HG03575 (cell line): ENCODE measurements at regions not wholly inside any gene's neighbourhood (a gene's known extent, or its start where the extent isn't known, plus 50 kb on each side); places are given as distances from the start of the nearest gene placed in this dataset.

Experiments used
- ATAC-seq: cut with Tn5 transposase; IDR thresholded peaks from one replicate; pipeline ENCODE4 v1.9.1; 2021; ENCODE audit not compliant: unreplicated experiment, insufficient number of reproducible peaks, low FRiP score; ENCODE audit errors: extremely low read depth

DNA sequence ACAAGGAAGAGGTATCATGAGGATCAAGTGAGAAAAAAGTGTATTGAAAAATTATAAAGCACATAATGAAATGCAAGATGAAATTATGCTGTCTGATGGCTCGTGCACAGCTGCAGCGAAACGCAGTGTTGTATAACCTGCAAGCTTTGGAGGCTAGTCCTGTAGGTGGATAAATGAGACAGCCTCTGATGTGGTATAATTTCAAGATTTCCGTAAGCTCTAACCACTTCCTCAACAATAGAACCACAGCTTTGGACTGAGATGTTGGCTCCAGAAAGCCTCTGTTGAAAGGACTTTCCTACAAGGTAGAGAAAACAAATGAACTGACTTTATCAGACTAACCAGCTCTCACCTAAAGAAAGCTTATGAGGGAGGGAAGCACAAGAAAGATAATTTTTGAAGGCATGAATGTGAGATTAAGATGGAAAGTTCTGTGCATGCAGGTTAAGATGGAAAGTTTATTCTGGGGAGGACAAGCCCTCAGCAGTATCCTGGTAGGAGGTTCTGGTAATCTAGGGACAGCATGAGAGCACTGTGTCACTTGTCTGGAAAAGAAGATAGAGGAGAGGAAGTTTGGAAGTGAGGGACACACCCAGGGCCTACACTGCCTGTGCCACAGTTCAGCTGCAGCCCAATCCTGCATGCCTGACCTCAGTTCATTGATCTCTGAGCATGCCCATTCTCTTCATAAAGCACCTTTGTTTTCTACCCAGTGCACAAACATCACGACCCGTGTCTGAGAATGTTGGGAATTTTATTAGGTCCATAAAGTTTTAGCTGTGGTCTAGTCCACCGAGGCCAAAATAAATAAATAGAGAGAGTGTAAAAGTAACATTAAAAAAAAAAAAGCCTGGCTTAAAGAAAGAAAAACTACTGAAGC lies 161.5 kb upstream of the SFRP2 start:
- ATAC-seq: peak; percentile 61

DNA sequence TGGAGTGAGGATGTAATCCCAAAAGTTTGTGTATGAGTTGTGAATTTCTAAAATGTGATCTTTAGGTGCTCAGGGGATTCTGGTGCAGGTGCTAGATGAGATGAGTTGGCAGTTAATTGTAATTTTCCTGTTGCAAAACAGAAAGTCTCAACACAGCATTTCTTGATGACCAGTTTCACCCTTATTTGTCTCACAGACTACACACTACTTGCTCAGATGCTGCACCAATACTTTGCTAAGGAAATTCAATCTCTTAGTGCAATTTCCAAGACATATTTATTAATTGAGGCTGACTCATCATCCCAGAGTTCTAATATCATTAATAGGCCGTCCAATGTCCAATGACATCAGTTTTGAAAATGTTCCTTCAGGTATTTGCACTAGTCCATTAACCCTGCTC lies 159.2 kb upstream of the SFRP2 start:
- ATAC-seq: no peak

DNA sequence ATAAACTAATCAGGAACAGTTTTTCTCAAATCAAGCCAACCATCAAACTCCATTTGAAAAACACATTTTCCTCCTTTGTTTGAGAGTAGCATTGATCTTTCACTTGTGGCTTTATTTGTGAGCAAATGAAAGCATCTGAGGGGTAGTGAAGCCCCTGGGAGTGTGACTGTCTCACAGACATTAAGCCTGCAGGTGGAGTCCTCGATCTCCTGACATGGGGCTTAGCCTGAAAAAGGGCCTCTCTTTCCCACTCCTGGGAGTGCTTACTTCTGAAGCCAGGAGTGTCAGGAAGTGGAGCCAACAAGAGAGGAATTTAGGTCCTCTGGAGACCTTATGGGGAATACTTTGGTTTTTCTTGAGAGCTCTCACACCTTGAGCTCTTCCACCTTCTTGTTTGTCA lies 158.2 kb upstream of the SFRP2 start:
- ATAC-seq: no peak

DNA sequence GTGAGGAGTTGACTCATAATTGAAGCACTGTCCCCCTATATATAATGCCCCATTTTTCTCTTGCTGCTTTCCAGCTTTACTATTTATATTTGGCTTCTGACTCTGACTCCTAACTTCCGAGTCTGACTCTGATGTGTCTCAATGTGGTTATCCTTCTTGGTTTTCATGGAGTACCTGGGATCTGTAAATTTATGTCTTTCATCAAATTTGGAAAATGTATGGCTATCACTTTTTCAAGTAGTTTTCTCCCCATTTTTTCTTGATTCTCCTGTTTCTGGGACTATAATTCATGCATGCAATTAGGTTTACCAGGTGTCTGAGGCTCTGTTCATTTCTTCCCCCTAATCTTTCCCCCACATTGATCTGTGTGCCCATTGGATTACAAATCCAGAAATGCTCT lies 156.8 kb upstream of the SFRP2 start:
- ATAC-seq: no peak

DNA sequence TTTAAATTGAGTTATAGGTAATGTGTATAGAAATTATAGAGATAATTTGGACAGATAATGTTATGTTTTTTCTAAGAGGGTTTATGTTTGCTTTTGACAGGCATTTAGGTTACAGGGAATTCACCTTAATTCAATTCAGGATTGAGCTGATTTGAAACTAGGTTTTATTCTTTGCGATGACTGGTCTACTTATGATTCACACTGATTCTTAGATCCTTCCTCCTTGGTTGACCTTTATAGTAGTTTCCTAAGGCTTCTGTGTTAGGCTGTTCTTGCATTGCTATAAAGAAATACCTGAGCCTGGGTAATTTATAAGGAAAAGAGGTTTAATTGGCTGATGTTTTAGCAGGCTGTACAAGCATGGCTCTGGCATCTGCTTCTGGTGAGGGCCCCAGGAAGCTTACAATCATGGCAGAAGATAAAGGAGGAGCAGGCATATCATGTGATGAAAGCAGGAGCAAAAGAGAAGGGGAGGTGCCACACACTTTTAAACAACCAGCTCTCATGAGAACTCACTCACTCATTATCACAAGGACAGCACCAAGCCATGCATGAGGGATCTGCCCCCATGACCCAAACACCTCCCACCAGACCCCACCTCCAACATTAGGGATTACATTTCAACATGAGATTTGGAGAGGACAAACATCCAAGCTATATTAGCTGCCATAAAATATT lies 155.0 kb upstream of the SFRP2 start:
- no peak for ATAC-seq

DNA sequence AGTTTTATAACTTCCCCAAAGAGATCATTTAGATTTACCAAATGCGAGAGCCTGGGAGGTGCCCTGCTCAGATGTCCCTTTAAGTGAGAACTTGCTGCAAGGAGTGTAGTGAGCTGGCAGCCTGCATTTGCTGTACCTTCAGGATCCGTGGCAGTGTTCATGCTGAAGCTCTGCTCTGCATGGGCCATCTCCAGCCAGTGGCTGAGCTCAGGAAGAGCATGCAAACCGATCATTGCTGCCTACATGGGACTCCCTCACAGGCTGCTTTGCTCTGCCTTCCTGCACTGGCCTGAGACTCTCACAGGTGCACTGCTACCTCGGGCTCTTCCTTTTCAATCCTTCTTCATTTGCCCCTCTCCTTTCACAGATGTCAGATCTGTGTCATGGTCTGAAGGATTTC lies 152.0 kb upstream of the SFRP2 start:
- no peak for ATAC-seq

DNA sequence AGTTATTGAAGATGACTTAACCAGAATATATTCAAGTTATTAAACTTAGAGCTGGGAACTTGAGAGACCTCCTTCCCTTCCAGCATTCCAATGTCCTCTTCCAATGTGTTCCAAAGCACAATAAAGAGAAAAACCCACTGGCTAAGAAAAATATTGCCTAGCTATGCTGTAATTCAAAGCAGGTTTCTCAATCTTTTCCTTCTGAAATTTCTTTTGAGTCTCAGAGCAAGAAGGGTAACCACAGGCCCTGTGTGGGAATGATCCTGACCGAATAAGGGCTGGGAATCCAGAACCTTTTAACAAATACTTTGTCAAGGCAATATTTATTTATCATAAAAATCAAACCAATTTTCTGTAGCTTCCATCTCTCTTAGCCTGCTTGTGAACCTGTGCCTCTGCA lies 150.7 kb upstream of the SFRP2 start:
- no peak for ATAC-seq

DNA sequence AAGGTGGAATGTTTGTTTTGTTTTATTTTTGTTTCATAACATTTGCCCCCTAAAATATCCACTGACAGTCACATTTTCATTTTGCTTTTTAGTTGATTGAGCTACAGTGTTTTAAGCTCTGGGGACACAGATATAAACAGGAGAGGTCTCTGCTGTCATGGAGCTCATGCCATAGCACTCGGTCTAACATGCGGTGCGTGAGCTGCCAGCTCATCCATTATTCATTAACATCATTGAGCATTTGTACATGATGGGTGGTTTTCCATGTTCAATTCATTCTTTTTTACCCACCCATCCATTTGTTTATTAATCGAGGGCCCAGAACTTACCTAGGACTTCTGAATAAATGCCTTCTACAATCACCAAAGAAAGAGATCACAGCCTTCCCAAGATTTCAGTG lies 150.1 kb upstream of the SFRP2 start:
- no peak for ATAC-seq

DNA sequence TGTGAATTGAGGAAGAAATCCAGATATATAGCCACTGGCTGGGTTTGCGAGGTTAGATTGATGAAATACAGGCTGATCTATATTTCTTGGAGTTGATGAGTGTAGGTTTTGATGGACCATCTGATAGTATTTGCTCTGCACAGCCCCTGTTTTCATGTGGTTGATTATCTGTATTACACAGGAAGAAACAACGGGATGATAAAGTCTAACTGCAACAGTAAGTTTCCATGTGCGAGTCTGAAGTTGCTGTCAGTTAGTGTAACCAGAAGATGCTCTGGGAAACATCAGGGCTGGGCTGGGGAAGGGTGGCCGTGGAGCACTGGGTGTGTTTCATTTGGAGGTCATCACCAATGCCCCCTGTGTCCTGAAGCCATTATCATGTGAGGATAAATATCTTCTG lies 148.4 kb upstream of the SFRP2 start:
- ATAC-seq: no peak

DNA sequence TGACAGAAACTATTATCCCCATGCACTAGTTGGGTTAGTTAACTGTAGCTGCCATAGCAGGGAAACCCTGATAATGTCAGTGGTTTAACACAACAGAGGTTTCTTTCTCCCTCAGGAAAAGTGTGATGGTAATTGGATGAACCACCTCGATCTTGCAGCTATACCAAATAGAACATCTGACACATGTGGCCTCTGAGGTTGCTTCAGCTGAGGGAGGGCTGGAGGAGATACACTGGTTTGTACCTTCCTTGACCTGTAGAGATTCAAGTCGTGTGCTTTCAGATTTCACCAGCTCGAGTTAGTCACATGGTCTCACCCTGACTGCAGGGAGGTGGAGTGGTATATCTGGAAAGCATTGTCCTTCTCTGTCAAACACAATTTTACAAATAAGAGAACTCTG lies 147.2 kb upstream of the SFRP2 start:
- no peak for ATAC-seq

DNA sequence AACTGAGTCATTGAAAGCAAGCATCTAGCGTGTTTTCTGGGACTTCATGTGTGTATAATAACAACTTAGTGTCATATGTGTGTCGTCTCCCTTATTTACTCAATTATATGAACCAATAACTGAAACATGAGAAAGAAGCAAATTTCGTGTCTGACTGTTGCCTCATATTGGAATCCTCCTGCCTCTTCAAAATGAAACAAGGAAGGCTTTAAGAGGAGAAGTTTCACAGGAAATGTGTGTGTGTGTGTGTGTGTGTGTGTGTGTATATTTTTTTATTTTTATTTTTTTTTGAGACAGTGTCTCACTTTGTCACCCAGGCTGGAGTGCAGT lies 145.8 kb upstream of the SFRP2 start:
- no peak for ATAC-seq

DNA sequence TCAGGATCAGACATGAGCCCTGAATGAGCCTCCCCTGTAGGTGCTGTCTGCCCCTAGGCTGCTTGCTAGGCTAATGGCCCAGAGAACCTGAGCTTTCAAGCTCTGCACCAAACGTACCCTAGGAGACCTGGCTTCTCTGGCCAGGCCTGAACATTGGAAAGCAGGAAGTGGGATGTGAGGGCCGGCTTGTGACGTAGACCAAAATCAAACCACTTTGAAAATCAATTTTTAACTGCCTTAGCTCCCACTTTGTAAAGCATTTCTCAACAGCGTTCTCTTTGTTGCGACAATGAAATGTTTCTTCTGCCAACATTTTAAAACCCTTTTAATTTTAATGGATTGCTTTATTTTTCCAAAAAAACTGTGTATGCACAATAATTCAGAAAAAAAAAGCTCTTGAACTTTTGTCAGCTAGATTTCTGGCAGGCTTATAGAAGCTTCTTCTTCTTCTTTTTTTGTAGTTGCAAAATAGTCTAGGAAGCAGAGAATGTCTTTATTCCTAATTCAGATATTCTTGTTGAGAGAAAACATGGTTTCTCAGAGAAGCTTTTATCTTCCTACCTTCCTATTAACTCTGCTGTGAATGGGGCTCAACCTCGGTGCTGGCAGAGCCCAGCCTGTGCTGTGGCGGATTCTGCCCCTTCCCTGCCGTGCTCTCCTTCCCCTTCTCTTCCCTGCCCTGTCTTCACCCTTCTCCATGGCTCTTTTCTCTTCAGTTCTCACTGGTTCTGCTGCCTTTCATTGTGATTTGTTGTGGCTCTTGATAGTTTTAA lies 145.2 kb upstream of the SFRP2 start:
- no peak for ATAC-seq

DNA sequence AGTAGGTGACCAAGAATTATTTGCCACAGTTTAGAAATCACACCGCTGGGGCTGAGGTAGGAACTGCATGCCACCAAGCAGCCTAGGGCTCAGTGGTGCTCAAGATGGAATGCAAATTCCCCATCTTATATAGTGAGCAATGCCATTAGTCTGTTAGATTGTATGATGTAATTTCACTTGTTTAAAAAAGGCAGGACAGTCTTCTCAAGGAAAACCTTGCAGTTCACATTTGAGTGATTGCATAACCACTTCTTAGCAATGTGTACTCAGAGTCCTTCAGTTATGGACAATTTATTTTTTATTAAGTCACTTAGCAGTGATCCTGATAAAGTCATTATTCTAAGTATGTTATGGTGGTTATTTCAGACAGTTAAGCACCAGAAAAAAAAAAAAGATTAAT lies 142.9 kb upstream of the SFRP2 start:
- ATAC-seq: no peak

DNA sequence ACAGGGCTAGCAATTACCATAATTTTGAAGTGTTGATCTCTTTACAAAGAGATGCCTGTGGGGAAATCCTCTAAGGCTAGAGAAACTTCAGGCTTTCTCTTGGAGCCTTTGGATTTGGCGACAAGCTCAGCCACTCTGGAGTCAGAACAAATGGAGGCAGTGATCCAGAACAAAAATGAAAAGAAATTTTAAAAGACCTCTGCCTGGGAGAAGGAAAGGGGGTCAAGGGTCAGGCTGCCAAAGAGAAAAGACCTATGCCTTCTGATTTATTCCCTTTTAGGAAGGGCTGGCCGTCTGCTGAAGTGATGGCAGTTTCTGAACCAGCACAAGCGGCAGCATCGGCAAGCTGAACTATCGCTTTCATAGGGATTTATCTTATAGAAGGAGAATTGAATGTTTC lies 140.8 kb upstream of the SFRP2 start:
- ATAC-seq: no peak

DNA sequence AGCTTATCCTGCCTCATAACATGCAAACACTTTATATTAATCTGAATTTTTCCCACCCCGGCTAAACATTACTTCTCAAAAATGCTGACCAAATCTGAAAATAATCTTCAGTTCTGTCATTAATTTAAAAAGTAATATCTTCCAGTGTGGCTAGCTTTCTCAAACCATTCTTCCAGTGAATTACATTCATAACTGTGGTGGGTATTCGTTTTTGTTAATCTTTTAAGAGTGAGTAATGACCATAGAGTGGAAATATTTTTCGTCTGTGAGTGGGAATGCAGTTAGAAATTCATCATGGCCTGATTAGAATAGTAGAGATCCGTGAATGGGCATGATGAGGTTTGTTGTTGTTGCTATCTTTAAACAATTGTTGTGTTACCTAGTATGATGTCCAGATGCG lies 138.6 kb upstream of the SFRP2 start:
- ATAC-seq: no peak

DNA sequence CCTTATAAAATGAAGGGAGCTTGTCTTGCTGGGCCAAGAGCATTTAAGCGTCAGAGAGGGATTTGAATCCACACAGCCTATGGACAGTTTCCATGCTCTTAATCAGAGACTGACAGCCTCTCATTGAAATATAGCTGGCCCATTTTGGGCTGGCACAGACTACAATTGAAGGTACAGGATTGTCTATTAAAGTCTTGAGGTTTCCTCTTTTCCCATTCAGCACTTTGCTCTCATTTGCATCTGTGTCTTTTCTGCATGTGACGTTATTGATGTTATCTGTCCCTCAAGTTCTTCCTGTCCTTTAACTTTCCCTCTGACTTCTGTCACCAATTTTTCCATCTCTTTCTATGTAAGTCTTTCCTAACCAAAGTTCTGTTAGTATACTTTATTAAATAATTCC lies 133.3 kb upstream of the SFRP2 start:
- ATAC-seq: no peak

DNA sequence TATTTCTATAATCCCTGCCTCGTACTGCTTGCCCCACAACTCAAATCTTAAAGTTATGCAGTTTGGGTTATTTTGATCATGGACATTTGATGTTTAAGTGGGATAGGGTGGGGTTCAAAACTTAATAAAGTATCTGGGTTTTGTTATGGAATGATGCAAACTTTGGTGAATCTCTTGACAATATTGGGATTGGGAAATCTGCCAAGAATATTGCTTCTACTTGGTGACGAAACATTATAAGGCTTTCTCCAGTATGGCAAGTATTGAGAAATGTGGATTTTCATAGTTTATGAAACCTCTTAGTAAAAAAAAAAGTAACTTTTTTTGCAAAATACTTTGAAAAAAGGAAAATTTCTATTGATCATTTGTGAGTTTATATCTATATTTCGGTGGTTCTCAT lies 130.8 kb upstream of the SFRP2 start:
- no peak for ATAC-seq

DNA sequence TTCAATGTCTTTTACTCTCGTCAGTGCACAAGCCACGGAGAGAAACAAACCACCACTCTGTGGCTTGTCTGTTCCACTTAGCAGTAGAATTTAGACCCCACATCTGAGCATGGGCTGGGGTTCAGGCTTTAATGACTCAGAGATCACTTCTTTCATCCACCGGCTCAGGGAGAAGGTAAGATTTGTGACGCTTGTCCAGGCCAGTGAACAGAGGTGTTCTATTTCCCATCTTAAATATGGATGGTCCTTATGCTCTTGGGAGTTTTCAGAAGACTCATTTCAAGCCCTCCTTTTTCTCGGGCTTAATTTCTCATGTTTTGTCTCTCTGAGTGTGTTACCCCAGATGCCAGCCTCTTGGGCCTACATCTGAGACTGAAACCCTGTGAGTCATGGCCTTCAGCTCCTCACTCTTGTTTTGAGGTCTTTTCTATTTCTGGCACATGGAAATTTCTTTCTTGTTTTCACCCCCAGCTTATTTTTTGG lies 127.4 kb upstream of the SFRP2 start:
- ATAC-seq: peak; percentile 91

DNA sequence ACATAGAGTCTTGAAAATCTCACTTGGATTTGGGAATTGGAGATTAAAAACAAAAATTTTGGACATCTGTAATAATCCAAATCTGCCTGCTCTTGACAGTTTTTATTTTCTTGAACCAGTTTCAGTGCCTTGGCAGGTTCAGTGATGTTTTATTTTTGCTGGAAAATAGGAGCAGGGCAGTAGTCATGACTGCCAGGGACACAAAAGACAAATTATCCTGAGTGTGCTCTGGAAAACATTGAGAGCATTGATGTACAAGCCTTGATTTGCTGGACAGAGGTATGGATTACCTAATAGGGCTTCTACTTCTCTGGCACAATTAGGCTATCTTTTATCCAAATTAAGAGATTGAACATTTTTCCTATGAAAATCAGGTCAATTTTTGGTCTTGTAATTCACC lies 123.4 kb upstream of the SFRP2 start:
- ATAC-seq: no peak

DNA sequence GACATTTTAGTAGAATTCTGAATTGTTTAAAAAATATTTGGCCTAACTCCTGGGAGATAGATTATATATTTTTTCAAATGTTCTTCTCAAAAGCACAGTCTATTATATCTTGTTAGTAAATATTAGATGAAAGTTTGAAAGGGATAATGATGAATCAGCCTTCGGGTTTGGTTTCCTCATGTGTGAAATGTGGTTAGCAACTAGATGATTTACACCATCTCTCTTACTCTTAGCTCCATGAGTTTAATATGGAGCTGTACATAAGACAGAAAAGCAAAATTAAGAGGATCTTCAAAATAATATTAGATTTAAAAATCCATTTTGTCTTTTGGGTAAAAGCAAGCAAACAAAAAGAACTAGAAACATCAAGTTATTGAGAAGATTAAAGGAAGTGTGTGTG lies 120.8 kb upstream of the SFRP2 start:
- no peak for ATAC-seq
